ENCODE measurements at regions not wholly inside any gene's neighbourhood (a gene's known extent, or its start where the extent isn't known, plus 50 kb on each side); places are given as distances from the start of the nearest gene placed in this dataset.

DNA sequence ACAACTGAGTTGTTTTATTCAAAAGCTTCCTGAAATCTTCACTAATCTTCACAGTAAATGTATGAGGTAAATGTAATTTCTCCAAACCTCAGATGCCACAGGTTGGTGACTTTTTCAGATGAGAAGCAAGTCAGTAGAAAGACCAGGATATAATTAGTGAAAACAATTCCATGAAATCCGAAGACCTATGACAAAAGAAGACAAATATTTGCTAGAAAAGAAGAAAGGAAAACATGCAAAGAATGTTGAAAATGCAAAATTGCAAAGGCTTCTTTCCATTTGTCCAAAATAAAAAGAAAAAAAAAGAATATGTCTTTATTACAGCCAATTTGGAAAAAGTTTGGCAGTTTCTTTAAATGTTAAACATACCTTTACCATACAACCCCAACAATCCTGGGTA is 88.3 kb upstream of the MYRIP start:
- Histone ChIP-seq H4K91ac (ENCODE audit: low read depth, low read length) (no peak overlapping the region), H3K4me2 (ENCODE audit: low read length) (no peak overlapping the region), H3K4me1 (ENCODE audit: control insufficient read depth in 1 of 2, insufficient read depth in 2 of 2, low read length in 2 of 2) (no peaks in the 10 kb centered on the region), H3K9me3 (ENCODE audit: insufficient read depth, low read depth, low read length) (no peaks in the 10 kb centered on the region), H3K9ac (ENCODE audit: low read length) (no peak overlapping the region), H3K14ac (ENCODE audit: low read length) (no peak overlapping the region), H3K79me1 (ENCODE audit: low read length) (no peaks in the 10 kb centered on the region), H2BK12ac (ENCODE audit: low read length) (no peak overlapping the region), H3K4me3 (ENCODE audit: low read depth, low read length) (no peak overlapping the region), H3K27ac (ENCODE audit: low read depth, low read length) (no peak overlapping the region), H3K36me3 (ENCODE audit: control insufficient read depth in 1 of 2, insufficient read depth in 2 of 2, low read length in 2 of 2) (no peaks in the 10 kb centered on the region), H4K12ac (ENCODE audit: low read depth, low read length) (no peak overlapping the region), H2AK5ac (ENCODE audit: low read length) (no peak overlapping the region), H3K27me3 (ENCODE audit: insufficient read depth, low read length) (no peaks in the 10 kb centered on the region), H2BK120ac (ENCODE audit: insufficient read depth, low read length, poor library complexity) (no peak overlapping the region), H4K8ac (ENCODE audit: low read depth, low read length) (no peak overlapping the region), H3K79me2 (ENCODE audit: control insufficient read depth, insufficient read depth, low read length, poor library complexity) (no peaks in the 10 kb centered on the region), H2AFZ (ENCODE audit: insufficient read depth, low read length, poor library complexity) (no peak overlapping the region), H2BK5ac (ENCODE audit: low read depth, low read length, poor library complexity) (no peak overlapping the region), H3K4ac (ENCODE audit: low read depth, low read length) (no peak overlapping the region), H3K18ac (ENCODE audit: low read length) (no peak overlapping the region), H3K23ac (ENCODE audit: low read length) (no peak overlapping the region)
- DNase-seq = peak in 1 of 2 donors; percentile 59
- no CpG with 5 or more reads among the region's 1 CpG for WGBS (ENCODE audit: extremely low coverage, insufficient coverage, insufficient read length)

DNA sequence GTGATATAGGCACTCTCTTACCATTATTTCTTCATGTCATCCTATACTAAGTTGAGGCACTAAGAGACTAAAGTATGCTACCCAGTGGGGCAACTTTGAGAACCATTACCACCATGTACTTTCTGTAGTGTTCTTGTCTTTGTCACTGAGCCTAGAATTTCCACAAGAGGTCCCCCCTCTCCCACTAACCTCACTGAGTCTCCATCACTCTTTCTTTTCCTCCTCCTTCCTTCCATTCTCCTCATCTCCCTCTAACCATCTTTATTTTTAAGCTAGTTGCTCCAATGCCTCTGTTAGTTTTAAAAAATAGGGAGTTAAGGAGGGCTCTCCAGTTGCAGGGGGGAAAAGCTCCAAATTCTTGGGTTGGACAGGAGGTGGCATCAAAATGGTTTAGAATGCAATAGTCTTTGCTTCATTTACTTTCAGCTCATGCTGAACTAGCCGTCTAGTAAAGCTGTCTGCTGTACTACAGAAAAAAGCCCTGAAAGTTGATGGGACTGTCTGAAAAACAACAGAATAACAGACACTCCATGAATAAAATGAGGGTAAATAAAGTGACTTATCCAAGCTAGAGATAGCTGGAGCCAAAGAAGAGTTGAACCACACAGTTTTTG is 85.1 kb upstream of the MYRIP start:
- no peak overlapping the region for H4K8ac ChIP-seq (ENCODE audit: low read depth, low read length)
- H3K9ac ChIP-seq (ENCODE audit: low read length) = no peak overlapping the region
- H3K27me3 ChIP-seq (ENCODE audit: insufficient read depth, low read length) = no peaks in the 10 kb centered on the region
- H3K27ac ChIP-seq (ENCODE audit: low read depth, low read length) = no peak overlapping the region
- no peak overlapping the region for H3K4me3 ChIP-seq (ENCODE audit: low read depth, low read length)
- no peak overlapping the region for H4K91ac ChIP-seq (ENCODE audit: low read depth, low read length)
- no peaks in the 10 kb centered on the region for H3K4me1 ChIP-seq (ENCODE audit: control insufficient read depth in 1 of 2, insufficient read depth in 2 of 2, low read length in 2 of 2)
- H2BK5ac ChIP-seq (ENCODE audit: low read depth, low read length, poor library complexity) = no peak overlapping the region
- H3K4ac ChIP-seq (ENCODE audit: low read depth, low read length) = no peak overlapping the region
- no peak overlapping the region for H4K12ac ChIP-seq (ENCODE audit: low read depth, low read length)
- no peaks in the 10 kb centered on the region for H3K36me3 ChIP-seq (ENCODE audit: control insufficient read depth in 1 of 2, insufficient read depth in 2 of 2, low read length in 2 of 2)
- no peak for DNase-seq
- H3K79me1 ChIP-seq (ENCODE audit: low read length) = no peaks in the 10 kb centered on the region
- H2AK5ac ChIP-seq (ENCODE audit: low read length) = no peak overlapping the region
- no peak overlapping the region for H2BK12ac ChIP-seq (ENCODE audit: low read length)
- WGBS (ENCODE audit: extremely low coverage, insufficient coverage, insufficient read length) = no CpG with 5 or more reads among the region's 1 CpG
- H3K9me3 ChIP-seq (ENCODE audit: insufficient read depth, low read depth, low read length) = no peaks in the 10 kb centered on the region
- H2BK120ac ChIP-seq (ENCODE audit: insufficient read depth, low read length, poor library complexity) = no peak overlapping the region
- no peak overlapping the region for H3K23ac ChIP-seq (ENCODE audit: low read length)
- H3K79me2 ChIP-seq (ENCODE audit: control insufficient read depth, insufficient read depth, low read length, poor library complexity) = no peaks in the 10 kb centered on the region
- no peak overlapping the region for H3K18ac ChIP-seq (ENCODE audit: low read length)
- H2AFZ ChIP-seq (ENCODE audit: insufficient read depth, low read length, poor library complexity) = no peak overlapping the region
- H3K4me2 ChIP-seq (ENCODE audit: low read length) = no peak overlapping the region
- no peak overlapping the region for H3K14ac ChIP-seq (ENCODE audit: low read length)

DNA sequence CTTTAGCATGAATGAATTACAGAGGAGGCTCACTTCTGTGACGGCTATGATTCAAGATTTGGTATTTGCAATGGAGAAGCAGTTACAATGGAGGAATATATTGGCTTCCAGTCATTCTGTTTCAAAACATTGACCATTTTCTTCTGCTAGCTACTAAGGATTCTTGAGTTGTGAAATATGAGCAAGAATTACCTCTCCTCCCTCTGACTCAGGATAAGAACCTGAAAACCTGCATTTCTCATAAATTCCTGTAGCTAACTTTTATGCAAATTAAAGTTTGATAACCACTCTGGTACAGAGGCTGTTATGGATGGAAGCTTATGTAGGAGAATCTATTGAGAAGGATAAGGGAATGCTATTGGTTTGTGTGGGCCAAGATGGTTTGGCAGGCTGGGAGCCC is 84.1 kb upstream of the MYRIP start:
- no peaks in the 10 kb centered on the region for H3K4me1 ChIP-seq (ENCODE audit: control insufficient read depth in 1 of 2, insufficient read depth in 2 of 2, low read length in 2 of 2)
- H3K9ac ChIP-seq (ENCODE audit: low read length) = no peak overlapping the region
- H3K27ac ChIP-seq (ENCODE audit: low read depth, low read length) = no peak overlapping the region
- H3K36me3 ChIP-seq (ENCODE audit: control insufficient read depth in 1 of 2, insufficient read depth in 2 of 2, low read length in 2 of 2) = no peaks in the 10 kb centered on the region
- H3K14ac ChIP-seq (ENCODE audit: low read length) = no peak overlapping the region
- H4K91ac ChIP-seq (ENCODE audit: low read depth, low read length) = no peak overlapping the region
- no peak overlapping the region for H3K23ac ChIP-seq (ENCODE audit: low read length)
- H2AK5ac ChIP-seq (ENCODE audit: low read length) = no peak overlapping the region
- no peak overlapping the region for H2BK12ac ChIP-seq (ENCODE audit: low read length)
- no peak overlapping the region for H4K12ac ChIP-seq (ENCODE audit: low read depth, low read length)
- no peak overlapping the region for H3K4me3 ChIP-seq (ENCODE audit: low read depth, low read length)
- no peaks in the 10 kb centered on the region for H3K79me2 ChIP-seq (ENCODE audit: control insufficient read depth, insufficient read depth, low read length, poor library complexity)
- no peak overlapping the region for H3K4ac ChIP-seq (ENCODE audit: low read depth, low read length)
- no peak overlapping the region for H2AFZ ChIP-seq (ENCODE audit: insufficient read depth, low read length, poor library complexity)
- no peaks in the 10 kb centered on the region for H3K27me3 ChIP-seq (ENCODE audit: insufficient read depth, low read length)
- no peak overlapping the region for H3K18ac ChIP-seq (ENCODE audit: low read length)
- WGBS (ENCODE audit: extremely low coverage, insufficient coverage, insufficient read length) = no CpG with 5 or more reads among the region's 1 CpG
- no peak overlapping the region for H3K4me2 ChIP-seq (ENCODE audit: low read length)
- no peak overlapping the region for H2BK5ac ChIP-seq (ENCODE audit: low read depth, low read length, poor library complexity)
- H3K79me1 ChIP-seq (ENCODE audit: low read length) = no peaks in the 10 kb centered on the region
- H4K8ac ChIP-seq (ENCODE audit: low read depth, low read length) = no peak overlapping the region
- DNase-seq = peak in 1 of 2 donors; percentile 94
- H2BK120ac ChIP-seq (ENCODE audit: insufficient read depth, low read length, poor library complexity) = no peak overlapping the region
- no peaks in the 10 kb centered on the region for H3K9me3 ChIP-seq (ENCODE audit: insufficient read depth, low read depth, low read length)

DNA sequence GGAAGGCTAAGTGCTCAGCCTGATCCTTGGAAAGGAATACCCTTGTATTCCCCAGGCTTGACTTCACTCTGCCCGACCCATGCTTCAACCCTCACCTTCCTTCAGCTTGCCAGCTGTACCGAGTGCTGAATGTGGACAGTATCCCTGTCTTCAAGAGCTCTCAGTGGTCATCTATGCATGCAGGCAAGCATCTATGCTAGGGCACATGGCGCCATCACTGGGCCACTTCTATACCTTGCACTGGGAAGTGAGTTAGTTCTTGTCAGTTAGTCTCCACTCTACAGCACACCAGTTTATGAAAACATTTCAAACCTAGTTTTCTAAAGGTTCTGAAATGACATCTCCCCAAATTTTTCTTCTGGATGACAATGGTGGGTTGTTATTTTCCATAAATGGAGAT is 82.0 kb upstream of the MYRIP start:
- Histone ChIP-seq H2BK12ac (ENCODE audit: low read length) (no peak overlapping the region), H3K36me3 (ENCODE audit: control insufficient read depth in 1 of 2, insufficient read depth in 2 of 2, low read length in 2 of 2) (no peaks in the 10 kb centered on the region), H3K23ac (ENCODE audit: low read length) (no peak overlapping the region), H3K4me3 (ENCODE audit: low read depth, low read length) (no peak overlapping the region), H3K14ac (ENCODE audit: low read length) (no peak overlapping the region), H3K27ac (ENCODE audit: low read depth, low read length) (no peak overlapping the region), H3K4me1 (ENCODE audit: control insufficient read depth in 1 of 2, insufficient read depth in 2 of 2, low read length in 2 of 2) (no peaks in the 10 kb centered on the region), H3K79me2 (ENCODE audit: control insufficient read depth, insufficient read depth, low read length, poor library complexity) (no peaks in the 10 kb centered on the region), H3K9me3 (ENCODE audit: insufficient read depth, low read depth, low read length) (no peaks in the 10 kb centered on the region), H3K4ac (ENCODE audit: low read depth, low read length) (no peak overlapping the region), H3K9ac (ENCODE audit: low read length) (no peak overlapping the region), H3K27me3 (ENCODE audit: insufficient read depth, low read length) (no peaks in the 10 kb centered on the region), H3K18ac (ENCODE audit: low read length) (no peak overlapping the region), H2BK120ac (ENCODE audit: insufficient read depth, low read length, poor library complexity) (no peak overlapping the region), H2AK5ac (ENCODE audit: low read length) (no peak overlapping the region), H3K4me2 (ENCODE audit: low read length) (no peak overlapping the region), H4K12ac (ENCODE audit: low read depth, low read length) (no peak overlapping the region), H4K8ac (ENCODE audit: low read depth, low read length) (no peak overlapping the region), H2BK5ac (ENCODE audit: low read depth, low read length, poor library complexity) (no peak overlapping the region), H4K91ac (ENCODE audit: low read depth, low read length) (no peak overlapping the region), H2AFZ (ENCODE audit: insufficient read depth, low read length, poor library complexity) (no peak overlapping the region), H3K79me1 (ENCODE audit: low read length) (no peaks in the 10 kb centered on the region)
- no peak for DNase-seq
- no CpG with 5 or more reads among the region's 3 CpGs for WGBS (ENCODE audit: extremely low coverage, insufficient coverage, insufficient read length)

Data from trophoblast cell (in vitro differentiated cells and primary cell).